ENCODE measurements at regions not wholly inside any gene's neighbourhood (a gene's known extent, or its start where the extent isn't known, plus 50 kb on each side); places are given as distances from the start of the nearest gene placed in this dataset.

DNA sequence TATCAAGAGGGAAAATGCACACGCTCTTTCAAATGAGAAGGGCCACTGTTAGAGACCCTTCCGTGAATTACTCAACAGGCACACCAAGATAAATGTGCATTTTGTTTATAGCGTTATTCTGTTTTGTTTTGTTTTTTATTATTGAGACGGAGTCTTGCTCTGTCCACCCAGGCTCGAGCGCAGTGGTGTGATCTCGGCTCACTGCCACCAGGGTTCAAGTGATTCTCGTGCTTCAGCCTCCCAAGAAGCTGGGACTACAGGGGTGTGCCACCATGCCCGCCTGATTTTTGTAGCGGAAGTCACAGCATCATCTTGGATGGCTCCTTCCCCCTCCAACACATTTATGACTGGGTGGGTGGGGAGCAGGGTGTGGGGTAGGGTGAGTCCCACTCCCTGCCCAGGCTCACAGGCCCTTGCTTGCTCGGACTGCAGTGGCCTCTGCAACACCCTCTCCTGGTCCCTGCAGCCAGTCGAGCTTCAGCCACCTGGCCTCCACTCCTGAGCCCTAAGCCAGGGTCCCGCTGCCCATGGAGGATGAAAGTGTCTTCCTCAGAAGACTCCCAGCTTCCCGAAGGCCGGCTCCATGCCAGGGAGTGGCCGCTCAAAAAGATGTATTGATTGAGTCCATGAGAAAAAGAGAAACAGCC is 68.0 kb downstream of the RTL6 start:
- TF ChIP-seq, protein P1, sequence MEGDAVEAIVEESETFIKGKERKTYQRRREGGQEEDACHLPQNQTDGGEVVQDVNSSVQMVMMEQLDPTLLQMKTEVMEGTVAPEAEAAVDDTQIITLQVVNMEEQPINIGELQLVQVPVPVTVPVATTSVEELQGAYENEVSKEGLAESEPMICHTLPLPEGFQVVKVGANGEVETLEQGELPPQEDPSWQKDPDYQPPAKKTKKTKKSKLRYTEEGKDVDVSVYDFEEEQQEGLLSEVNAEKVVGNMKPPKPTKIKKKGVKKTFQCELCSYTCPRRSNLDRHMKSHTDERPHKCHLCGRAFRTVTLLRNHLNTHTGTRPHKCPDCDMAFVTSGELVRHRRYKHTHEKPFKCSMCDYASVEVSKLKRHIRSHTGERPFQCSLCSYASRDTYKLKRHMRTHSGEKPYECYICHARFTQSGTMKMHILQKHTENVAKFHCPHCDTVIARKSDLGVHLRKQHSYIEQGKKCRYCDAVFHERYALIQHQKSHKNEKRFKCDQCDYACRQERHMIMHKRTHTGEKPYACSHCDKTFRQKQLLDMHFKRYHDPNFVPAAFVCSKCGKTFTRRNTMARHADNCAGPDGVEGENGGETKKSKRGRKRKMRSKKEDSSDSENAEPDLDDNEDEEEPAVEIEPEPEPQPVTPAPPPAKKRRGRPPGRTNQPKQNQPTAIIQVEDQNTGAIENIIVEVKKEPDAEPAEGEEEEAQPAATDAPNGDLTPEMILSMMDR (IDR thresholded peaks at IDR 0.05), result no peak
- no peak for TF ChIP-seq POLR2A (IDR thresholded peaks at IDR 0.05)
